Caco-2 (cell line): ENCODE measurements at regions not wholly inside any gene's neighbourhood (a gene's known extent, or its start where the extent isn't known, plus 50 kb on each side); places are given as distances from the start of the nearest gene placed in this dataset.

ENCODE experiments used
- BruUV-seq: library from RNA; stranded (reverse); fragments of 400-500 nt; replicated peaks from 2 replicates; lab custom pipeline; 2021; lab: Mats Ljungman, UMichigan
- CTCF ChIA-PET: fragments of 300-600 bp; sonication (Branson Sonifier 250); formaldehyde crosslinking; loops from one replicate; lab custom pipeline; 2022; ENCODE audit warnings: antibody characterized with exemption; lab: Charles Lee
- POLR2A ChIA-PET: fragments of 300-600 bp; sonication (Branson Sonifier 250); formaldehyde crosslinking; loops from one replicate; lab custom pipeline; 2022; ENCODE audit warnings: antibody characterized with exemption; lab: Charles Lee
- DNase-seq, 2 experiments: peaks; one replicate each; pipeline versions ENCODE4 v3.0.0 to v3.0.0-alpha.2; 2020 to 2022
- H3K27me3 ChIP-seq: replicated peaks from 2 replicates; pipeline ENCODE4 v1.6.0; 2011; ENCODE audit warnings: low read length; ENCODE audit not compliant: control insufficient read depth, insufficient read depth
- H3K36me3 ChIP-seq: 2 replicates; pipeline ENCODE4 v1.5.1; 2011; ENCODE audit warnings: low read length; ENCODE audit not compliant: control insufficient read depth, insufficient read depth
- H3K4me1 ChIP-seq: fragments of 250-450 bp; sonication (Bioruptor Pico); 2 replicates; pipeline ENCODE4 v1.5.1; 2020; ENCODE audit warnings: mild to moderate bottlenecking
- H3K4me3 ChIP-seq: 2 replicates; pipeline ENCODE4 v1.5.1; 2011; ENCODE audit warnings: low read depth, mild to moderate bottlenecking, control low read depth, low read length
- H3K9me3 ChIP-seq: fragments of 250-450 bp; sonication (Bioruptor Pico); 2 replicates; pipeline ENCODE4 v1.5.1; 2020; ENCODE audit warnings: mild to moderate bottlenecking, moderate library complexity
- H3K27ac Mint-ChIP-seq: one replicate; pipeline ENCODE4 v1.8.0; 2022; ENCODE audit warnings: mixed read lengths; ENCODE audit not compliant: unreplicated experiment
- H3K27me3 Mint-ChIP-seq: one replicate; pipeline ENCODE4 v1.8.0; 2022; ENCODE audit warnings: mixed read lengths; ENCODE audit not compliant: insufficient read depth, unreplicated experiment
- H3K36me3 Mint-ChIP-seq: one replicate; pipeline ENCODE4 v1.8.0; 2022; ENCODE audit warnings: mild to moderate bottlenecking, mixed read lengths; ENCODE audit not compliant: insufficient read depth, unreplicated experiment
- H3K4me1 Mint-ChIP-seq: one replicate; pipeline ENCODE4 v1.8.0; 2022; ENCODE audit warnings: low read depth, mixed read lengths; ENCODE audit not compliant: unreplicated experiment
- H3K4me3 Mint-ChIP-seq: one replicate; pipeline ENCODE4 v1.8.0; 2022; ENCODE audit warnings: mild to moderate bottlenecking, moderate library complexity, mixed read lengths; ENCODE audit not compliant: unreplicated experiment
- H3K9me3 Mint-ChIP-seq: one replicate; pipeline ENCODE4 v1.8.0; 2022; ENCODE audit warnings: mixed read lengths; ENCODE audit not compliant: unreplicated experiment
- intact Hi-C: fragments of 100-400 bp; cut with micrococcal nuclease; formaldehyde crosslinking; loops from one replicate; pipeline ENCODE4 v1.10.0; 2022; ENCODE audit not compliant: unreplicated experiment
- TF ChIP-seq, protein P1 (sequence below), 2 experiments: fragments of 200-600 bp in 1 of 2; IDR thresholded peaks; 1 replicate in 1 of 2; 2 replicates in 1 of 2; pipeline versions ENCODE4 v1.5.1 to v1.8.0; 2011 to 2022; ENCODE audit warnings: antibody characterized with exemption in 1 of 2, control low read depth in 1 of 2, inconsistent platforms in 1 of 2, low read depth in 1 of 2, low read length in 1 of 2, mild to moderate bottlenecking in 1 of 2, moderate library complexity in 1 of 2; ENCODE audit not compliant: insufficient read depth in 1 of 2, severe bottlenecking in 1 of 2, unreplicated experiment in 1 of 2

- Mint-ChIP-seq H3K27ac (no peak overlapping the region), H3K36me3 (no peaks in the 10 kb centered on the region), H3K27me3 (no peaks in the 10 kb centered on the region), H3K9me3 (no peaks in the 10 kb centered on the region), H3K4me3 (no peak overlapping the region), H3K4me1 (peaks cover 6% of the 10 kb centered on the region)
- H3K4me3 ChIP-seq: no peak overlapping the region
- intact Hi-C loops: no loop called here
- H3K9me3 ChIP-seq: no peaks in the 10 kb centered on the region
- no peaks in the 10 kb centered on the region for H3K4me1 ChIP-seq
- ChIA-PET CTCF (interaction anchor here (1.8 kb wide), 1 partner anchor 94 kb away, joined by 4 read pairs; no protein-coding TSS in a partner anchor), POLR2A (no interaction called here)
- TF ChIP-seq, protein P1, sequence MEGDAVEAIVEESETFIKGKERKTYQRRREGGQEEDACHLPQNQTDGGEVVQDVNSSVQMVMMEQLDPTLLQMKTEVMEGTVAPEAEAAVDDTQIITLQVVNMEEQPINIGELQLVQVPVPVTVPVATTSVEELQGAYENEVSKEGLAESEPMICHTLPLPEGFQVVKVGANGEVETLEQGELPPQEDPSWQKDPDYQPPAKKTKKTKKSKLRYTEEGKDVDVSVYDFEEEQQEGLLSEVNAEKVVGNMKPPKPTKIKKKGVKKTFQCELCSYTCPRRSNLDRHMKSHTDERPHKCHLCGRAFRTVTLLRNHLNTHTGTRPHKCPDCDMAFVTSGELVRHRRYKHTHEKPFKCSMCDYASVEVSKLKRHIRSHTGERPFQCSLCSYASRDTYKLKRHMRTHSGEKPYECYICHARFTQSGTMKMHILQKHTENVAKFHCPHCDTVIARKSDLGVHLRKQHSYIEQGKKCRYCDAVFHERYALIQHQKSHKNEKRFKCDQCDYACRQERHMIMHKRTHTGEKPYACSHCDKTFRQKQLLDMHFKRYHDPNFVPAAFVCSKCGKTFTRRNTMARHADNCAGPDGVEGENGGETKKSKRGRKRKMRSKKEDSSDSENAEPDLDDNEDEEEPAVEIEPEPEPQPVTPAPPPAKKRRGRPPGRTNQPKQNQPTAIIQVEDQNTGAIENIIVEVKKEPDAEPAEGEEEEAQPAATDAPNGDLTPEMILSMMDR (IDR thresholded peaks at IDR 0.05; ENCODE audit: insufficient read depth in 1 of 2, low read depth in 1 of 2, low read length in 1 of 2, severe bottlenecking in 1 of 2, unreplicated experiment in 1 of 2): no peak
- no peaks in the 10 kb centered on the region for H3K36me3 ChIP-seq
- BruUV-seq: no TSS peak
- no peaks in the 10 kb centered on the region for H3K27me3 ChIP-seq
- no peak for DNase-seq
Observed at GRCh38 chr3:72049300-72049699, 264.4 kb upstream of the PROK2 start.

GRCh38 chr3:72048873-72049272 lies 263.9 kb upstream of the PROK2 start:
- H3K4me1 ChIP-seq: no peaks in the 10 kb centered on the region
- H3K4me1 Mint-ChIP-seq: peaks cover 6% of the 10 kb centered on the region
- ChIA-PET CTCF (no interaction called here), POLR2A (no interaction called here)
- H3K36me3 ChIP-seq: no peaks in the 10 kb centered on the region
- DNase-seq: no peak
- H3K27ac Mint-ChIP-seq: no peak overlapping the region
- no peaks in the 10 kb centered on the region for H3K27me3 Mint-ChIP-seq
- no peak overlapping the region for H3K4me3 Mint-ChIP-seq
- TF ChIP-seq, protein P1 (IDR thresholded peaks at IDR 0.05; ENCODE audit: insufficient read depth in 1 of 2, low read depth in 1 of 2, low read length in 1 of 2, severe bottlenecking in 1 of 2, unreplicated experiment in 1 of 2): no peak
- H3K27me3 ChIP-seq: no peaks in the 10 kb centered on the region
- intact Hi-C loops: no loop called here
- H3K4me3 ChIP-seq: no peak overlapping the region
- no TSS peak for BruUV-seq
- H3K36me3 Mint-ChIP-seq: no peaks in the 10 kb centered on the region
- no peaks in the 10 kb centered on the region for H3K9me3 ChIP-seq
- H3K9me3 Mint-ChIP-seq: no peaks in the 10 kb centered on the region

DNA sequence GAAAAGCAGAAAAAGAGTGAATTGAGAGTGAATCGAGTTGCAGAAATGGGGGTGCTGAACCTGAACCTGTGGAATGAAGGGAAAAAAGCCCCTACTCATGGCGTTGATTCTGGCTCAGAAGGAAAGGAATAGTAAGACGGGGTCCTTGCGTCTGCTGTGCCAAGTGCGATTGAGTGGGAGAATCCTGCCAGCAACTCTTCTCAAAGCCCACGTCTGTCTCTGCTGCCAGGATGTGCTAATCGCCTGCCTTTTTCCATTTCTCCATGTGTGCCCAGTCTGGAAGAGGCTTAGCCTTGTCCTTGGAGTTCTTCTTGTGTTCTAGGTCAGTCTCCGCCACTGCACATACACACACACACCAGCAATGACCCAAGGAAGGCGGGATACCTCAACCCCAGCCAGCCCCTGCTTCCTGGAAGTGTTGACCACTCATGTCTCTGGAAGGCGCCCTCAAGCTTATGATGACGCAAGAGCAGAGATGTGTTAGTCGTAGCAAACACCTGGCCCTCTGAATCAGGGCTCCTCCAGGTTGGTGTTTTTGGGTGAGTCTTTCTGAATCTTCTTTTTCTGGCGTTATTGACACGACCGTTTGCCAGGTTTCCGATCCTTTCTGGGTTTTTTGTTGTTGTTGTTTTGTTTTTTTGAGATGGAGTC lies 262.4 kb upstream of the PROK2 start:
- Mint-ChIP-seq H3K27me3 (no peaks in the 10 kb centered on the region), H3K9me3 (no peaks in the 10 kb centered on the region), H3K4me1 (peaks cover 6% of the 10 kb centered on the region), H3K4me3 (no peak overlapping the region), H3K36me3 (no peaks in the 10 kb centered on the region), H3K27ac (no peak overlapping the region)
- H3K4me1 ChIP-seq: no peaks in the 10 kb centered on the region
- no peaks in the 10 kb centered on the region for H3K9me3 ChIP-seq
- TF ChIP-seq, protein P1 (IDR thresholded peaks at IDR 0.05; ENCODE audit: insufficient read depth in 1 of 2, low read depth in 1 of 2, low read length in 1 of 2, severe bottlenecking in 1 of 2, unreplicated experiment in 1 of 2): no peak
- intact Hi-C loops: no loop called here
- H3K27me3 ChIP-seq: no peaks in the 10 kb centered on the region
- no peak overlapping the region for H3K4me3 ChIP-seq
- no peaks in the 10 kb centered on the region for H3K36me3 ChIP-seq
- ChIA-PET CTCF (no interaction called here), POLR2A (no interaction called here)
- no peak for DNase-seq
- BruUV-seq: no TSS peak
